Tibial artery (tissue), 4 donors: ENCODE measurements at regions not wholly inside any gene's neighbourhood (a gene's known extent, or its start where the extent isn't known, plus 50 kb on each side); places are given as distances from the start of the nearest gene placed in this dataset.

Experiments
- DNase-seq, 2 donors: peaks; one replicate each; pipeline ENCODE4 v3.0.0-alpha.2; 2019
- H3K27ac ChIP-seq, 2 donors: fragments of 200-600 bp; sonication (generic) in 1 of 2; 1 replicate in 1 of 2; 2 replicates in 1 of 2; pipeline ENCODE4 v1.5.1; 2018 to 2019; ENCODE audit warnings: mild to moderate bottlenecking in 1 of 2
- H3K27me3 ChIP-seq, 2 donors: fragments of 200-600 bp; sonication (generic) in 1 of 2; one replicate each; pipeline versions ENCODE4 v1.5.1 to v1.6.0; 2016 to 2019
- H3K36me3 ChIP-seq, 3 donors: fragments of 200-600 bp; sonication (generic) in 2 of 3; one replicate each; pipeline ENCODE4 v1.5.1; 2016 to 2019; ENCODE audit warnings: mild to moderate bottlenecking in 2 of 3
- H3K4me1 ChIP-seq, 4 donors: fragments of 200-600 bp; sonication (generic) in 2 of 4; 1 replicate in 3 of 4; 2 replicates in 1 of 4; pipeline ENCODE4 v1.5.1; 2016 to 2019
- H3K4me3 ChIP-seq, 2 donors: fragments of 200-600 bp; sonication (generic) in 1 of 2; 1 replicate in 1 of 2; 2 replicates in 1 of 2; pipeline ENCODE4 v1.5.1; 2018 to 2019; ENCODE audit warnings: mild to moderate bottlenecking in 2 of 2
- H3K9me3 ChIP-seq, 3 donors: fragments of 200-600 bp; sonication (generic) in 1 of 3; one replicate each; pipeline ENCODE4 v1.5.1; 2016 to 2019
- CTCF ChIP-seq, 2 experiments: fragments of 200-600 bp in 1 of 2; fragments of 450-650 bp in 1 of 2; IDR thresholded peaks; one replicate each; pipeline ENCODE4 v1.5.1; 2017 to 2019; ENCODE audit warnings: antibody characterized with exemption in 2 of 2, mild to moderate bottlenecking in 1 of 2, moderate library complexity in 1 of 2
- intact Hi-C: fragments of 100-400 bp; cut with DNase I; formaldehyde crosslinking; loops from one replicate; pipeline ENCODE4 v1.15.0; 2023; ENCODE audit warnings: low total_unique reads

- intact Hi-C loops = no loop called here
- Histone ChIP-seq H3K36me3 (no peaks in the 10 kb centered on the region), H3K4me3 (no peak overlapping the region), H3K27me3 (no peaks in the 10 kb centered on the region), H3K9me3 (no peaks in the 10 kb centered on the region), H3K27ac (no peak overlapping the region), H3K4me1 (no peaks in the 10 kb centered on the region)
- TF ChIP-seq CTCF (IDR thresholded peaks at IDR 0.05) = no peak
- DNase-seq = no peak
Observed at GRCh38 chr1:104787866-104788510, 1038.3 kb downstream of the AMY1C start.

- Histone ChIP-seq H3K27me3 (no peaks in the 10 kb centered on the region), H3K9me3 (no peaks in the 10 kb centered on the region), H3K36me3 (no peaks in the 10 kb centered on the region), H3K27ac (no peak overlapping the region), H3K4me3 (no peak overlapping the region), H3K4me1 (no peaks in the 10 kb centered on the region)
- no peak for TF ChIP-seq CTCF (IDR thresholded peaks at IDR 0.05)
- no peak for DNase-seq
- intact Hi-C loops = no loop called here
Observed at GRCh38 chr1:104791030-104791429, 1041.3 kb downstream of the AMY1C start.

GRCh38 chr1:104794035-104794434, 1044.3 kb downstream of the AMY1C start:
- no peaks in the 10 kb centered on the region for H3K4me1 ChIP-seq
- H3K36me3 ChIP-seq = no peaks in the 10 kb centered on the region
- H3K4me3 ChIP-seq = no peak overlapping the region
- intact Hi-C loops = no loop called here
- no peak for DNase-seq
- H3K9me3 ChIP-seq = no peaks in the 10 kb centered on the region
- H3K27me3 ChIP-seq = no peaks in the 10 kb centered on the region
- no peak for TF ChIP-seq CTCF (IDR thresholded peaks at IDR 0.05)
- H3K27ac ChIP-seq = no peak overlapping the region

- Histone ChIP-seq H3K4me3 (no peak overlapping the region), H3K4me1 (no peaks in the 10 kb centered on the region), H3K36me3 (no peaks in the 10 kb centered on the region), H3K27ac (no peak overlapping the region), H3K27me3 (no peaks in the 10 kb centered on the region), H3K9me3 (no peaks in the 10 kb centered on the region)
- intact Hi-C loops = no loop called here
- TF ChIP-seq CTCF (IDR thresholded peaks at IDR 0.05) = no peak
- no peak for DNase-seq
Observed at GRCh38 chr1:104795931-104796330, 1046.2 kb downstream of the AMY1C start.

- intact Hi-C loops = no loop called here
- H3K9me3 ChIP-seq = no peaks in the 10 kb centered on the region
- H3K27ac ChIP-seq = no peak overlapping the region
- no peak for TF ChIP-seq CTCF (IDR thresholded peaks at IDR 0.05)
- no peak for DNase-seq
- no peaks in the 10 kb centered on the region for H3K36me3 ChIP-seq
- H3K4me3 ChIP-seq = no peak overlapping the region
- H3K4me1 ChIP-seq = no peaks in the 10 kb centered on the region
- H3K27me3 ChIP-seq = no peaks in the 10 kb centered on the region
Observed at GRCh38 chr1:104797982-104798381, 1048.3 kb downstream of the AMY1C start.

- H3K36me3 ChIP-seq = no peaks in the 10 kb centered on the region
- no peaks in the 10 kb centered on the region for H3K27me3 ChIP-seq
- H3K9me3 ChIP-seq = no peaks in the 10 kb centered on the region
- no peak for TF ChIP-seq CTCF (IDR thresholded peaks at IDR 0.05)
- no peak overlapping the region for H3K4me3 ChIP-seq
- intact Hi-C loops = no loop called here
- H3K4me1 ChIP-seq = no peaks in the 10 kb centered on the region
- no peak for DNase-seq
- H3K27ac ChIP-seq = no peak overlapping the region
Observed at GRCh38 chr1:104801344-104801743, 1051.6 kb downstream of the AMY1C start.
